GM18519 (cell line): ENCODE measurements at regions not wholly inside any gene's neighbourhood (a gene's known extent, or its start where the extent isn't known, plus 50 kb on each side); places are given as distances from the start of the nearest gene placed in this dataset.

Experiments
- ATAC-seq: cut with Tn5 transposase; IDR thresholded peaks from one replicate; pipeline ENCODE4 v1.9.1; 2021; ENCODE audit warnings: mild to moderate bottlenecking, moderate library complexity; ENCODE audit not compliant: unreplicated experiment, low FRiP score

DNA sequence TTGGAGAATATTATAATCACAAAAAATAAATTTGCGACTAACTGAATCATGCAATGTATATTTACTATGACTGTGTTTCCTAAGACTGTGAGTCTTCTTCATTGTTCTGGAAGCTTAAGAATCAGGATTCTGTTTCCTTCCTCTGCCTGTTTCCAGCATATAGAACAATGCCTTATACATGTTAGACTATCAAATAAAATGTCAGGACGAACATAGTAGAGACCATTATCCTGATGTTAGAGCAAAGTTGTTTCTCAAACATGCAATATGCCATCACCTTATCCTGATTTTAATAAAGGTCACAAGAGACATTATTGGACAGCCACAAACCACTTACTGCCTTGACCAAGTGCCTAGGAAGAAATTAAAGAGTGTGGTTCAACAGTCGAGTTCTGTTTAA lies 457.4 kb upstream of the AGTR1 start:
- no peak for ATAC-seq

GRCh38 chr3:148243609-148244008 lies 454.1 kb upstream of the AGTR1 start:
- no peak for ATAC-seq

- no peak for ATAC-seq
Measured at GRCh38 chr3:148246291-148246923, 451.3 kb upstream of the AGTR1 start.

GRCh38 chr3:148253713-148254112 lies 444.0 kb upstream of the AGTR1 start:
- no peak for ATAC-seq

DNA sequence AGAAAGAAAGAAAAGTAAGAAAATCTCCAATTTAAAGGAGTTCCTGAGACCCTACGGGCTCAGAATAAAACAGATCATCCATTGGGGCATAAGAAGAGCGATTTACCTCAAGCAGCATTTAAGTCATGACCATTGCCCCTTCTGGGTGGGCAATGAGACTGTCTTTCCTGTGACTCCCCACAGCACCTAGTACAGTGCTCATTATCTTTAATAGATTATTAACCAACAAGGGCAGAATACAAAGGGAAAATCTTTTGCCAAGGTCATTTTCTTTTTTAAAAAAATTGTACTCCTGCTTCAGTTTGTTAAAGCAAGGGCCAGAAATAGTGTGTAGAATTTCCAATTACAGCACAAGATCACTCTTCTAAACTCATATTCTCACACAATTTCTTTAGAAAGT lies 443.3 kb upstream of the AGTR1 start:
- no peak for ATAC-seq

GRCh38 chr3:148255981-148256969 lies 441.4 kb upstream of the AGTR1 start:
- no peak for ATAC-seq

GRCh38 chr3:148262980-148263379 lies 434.7 kb upstream of the AGTR1 start:
- no peak for ATAC-seq

DNA sequence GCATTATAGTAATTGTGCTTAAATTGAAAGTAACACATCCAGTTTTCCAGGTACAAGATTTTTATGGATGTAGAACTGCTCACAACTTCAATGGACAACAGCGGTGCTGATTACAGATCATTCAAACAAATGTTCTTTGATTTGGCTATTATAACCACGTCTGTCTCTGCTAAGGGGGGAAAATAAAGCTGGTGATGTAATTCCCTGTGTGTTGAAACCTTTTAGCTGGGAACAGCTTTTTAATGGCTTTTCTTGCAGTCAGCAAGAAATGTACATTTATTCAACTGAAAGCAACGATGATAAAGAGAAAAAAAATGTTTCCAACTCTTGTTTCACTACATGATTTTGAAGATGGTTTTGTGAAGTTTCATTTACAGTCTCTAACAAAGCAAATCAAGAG lies 431.9 kb upstream of the AGTR1 start:
- ATAC-seq = no peak

GRCh38 chr3:148266341-148266740 lies 431.4 kb upstream of the AGTR1 start:
- no peak for ATAC-seq

GRCh38 chr3:148269816-148270215 lies 427.9 kb upstream of the AGTR1 start:
- ATAC-seq = no peak

GRCh38 chr3:148280623-148281242 lies 417.0 kb upstream of the AGTR1 start:
- ATAC-seq = no peak

DNA sequence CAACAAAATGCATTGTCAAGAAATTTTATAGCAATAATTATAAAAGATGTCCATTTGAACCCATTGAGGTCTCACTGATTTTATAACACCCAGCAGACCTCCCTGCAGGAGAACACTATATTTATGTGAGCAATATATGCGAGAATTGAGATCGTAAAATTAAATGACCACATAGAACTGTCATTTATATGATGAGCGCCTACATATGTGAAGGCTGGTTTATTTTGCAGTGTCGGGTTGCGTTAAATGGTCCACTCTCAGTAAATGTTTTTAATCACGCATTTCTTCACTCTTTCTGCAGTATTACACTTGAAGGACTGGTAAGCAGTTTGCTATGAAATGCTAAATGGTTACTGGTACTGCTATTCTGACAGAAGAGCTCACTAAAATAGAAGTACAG lies 408.5 kb upstream of the AGTR1 start:
- ATAC-seq = no peak

DNA sequence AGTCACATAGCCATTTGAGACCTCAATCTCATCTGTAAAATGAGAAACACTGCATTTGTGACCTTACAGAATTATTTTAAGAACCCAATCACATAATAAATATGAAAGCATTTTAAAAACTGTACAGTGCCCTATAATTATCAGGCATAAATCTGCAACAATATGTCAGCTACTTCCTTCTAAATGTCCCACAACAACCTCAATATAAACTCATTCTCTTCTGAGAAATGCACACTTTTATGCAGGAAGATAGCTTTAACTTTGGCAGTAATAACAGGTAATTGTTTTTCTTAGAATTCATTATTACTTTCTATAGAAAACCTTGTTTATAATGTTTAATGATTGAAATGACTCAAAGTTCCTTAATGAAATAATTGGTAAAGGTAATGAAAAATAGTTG lies 400.7 kb upstream of the AGTR1 start:
- ATAC-seq = no peak

- ATAC-seq = peak; percentile 74
Measured at GRCh38 chr3:148307443-148307843, 390.3 kb upstream of the AGTR1 start.

DNA sequence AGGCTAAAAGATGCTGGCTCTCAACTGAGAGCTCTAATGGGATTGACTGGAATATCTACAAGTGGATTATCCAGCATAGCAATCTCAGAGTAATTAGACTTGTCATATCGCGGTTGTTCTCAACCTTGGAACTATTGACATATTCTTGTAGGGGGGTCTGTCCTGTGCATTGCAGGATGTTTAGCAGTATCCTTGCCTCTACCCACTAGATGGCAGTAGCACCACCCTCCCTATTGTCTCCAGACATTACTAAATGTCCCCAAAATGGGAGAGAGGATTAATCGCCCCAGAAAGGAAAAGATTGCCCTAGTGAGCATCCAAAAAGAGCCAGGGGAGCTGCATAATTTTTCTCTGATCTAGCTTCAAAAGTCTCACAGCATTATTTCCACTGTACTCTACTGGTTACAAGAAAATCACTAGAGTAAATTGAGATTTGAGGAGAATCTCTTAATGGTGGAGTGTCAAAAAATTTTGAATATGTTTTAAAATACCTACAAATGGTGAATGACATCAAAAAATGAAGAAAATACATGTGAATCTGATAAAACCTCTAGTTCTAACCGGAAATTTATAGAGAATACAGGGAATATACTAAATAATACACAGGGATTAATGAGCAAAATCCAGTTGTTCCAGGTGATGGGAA lies 388.2 kb upstream of the AGTR1 start:
- ATAC-seq = peak; percentile 63

DNA sequence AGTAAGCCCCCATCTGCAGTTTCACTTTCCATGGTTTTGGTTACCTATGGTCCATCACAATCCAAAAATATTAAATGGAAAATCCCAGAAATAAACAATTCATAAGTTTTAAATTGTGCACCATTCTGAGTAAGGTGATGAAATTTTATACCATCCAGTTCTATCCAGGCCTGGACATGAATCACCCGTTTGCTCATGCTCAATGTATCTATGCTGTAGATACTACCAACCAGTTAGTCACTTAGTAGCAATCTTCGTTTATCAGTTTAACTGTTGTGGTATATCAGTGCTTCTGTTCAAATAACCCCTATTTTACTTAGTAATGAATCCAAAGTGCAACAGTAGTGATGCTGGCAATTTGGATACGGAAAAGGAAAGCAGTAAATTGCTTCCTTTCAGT lies 381.9 kb upstream of the AGTR1 start:
- ATAC-seq = no peak

GRCh38 chr3:148318240-148318639 lies 379.5 kb upstream of the AGTR1 start:
- no peak for ATAC-seq

GRCh38 chr3:148319161-148319915 lies 378.4 kb upstream of the AGTR1 start:
- peak; percentile 91 for ATAC-seq

DNA sequence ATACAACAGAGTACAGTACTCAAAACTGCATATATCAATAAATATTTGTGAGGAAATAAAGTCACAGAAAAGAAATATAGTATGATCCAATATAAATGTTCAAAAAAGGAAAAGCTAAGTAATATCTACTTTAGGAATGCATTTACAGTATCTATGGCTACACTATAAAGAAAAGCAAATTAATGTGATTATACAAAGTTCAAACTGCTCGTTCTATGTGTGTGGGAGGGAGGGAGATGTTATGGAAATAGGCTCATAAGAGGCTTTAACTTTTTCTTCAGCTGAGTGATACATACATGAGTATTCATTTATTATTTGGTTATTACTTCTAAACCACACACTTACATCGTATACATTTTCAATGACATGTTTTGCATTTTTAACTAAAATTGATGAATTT lies 377.7 kb upstream of the AGTR1 start:
- ATAC-seq = no peak
